NOMO-1 treated with DMSO at 0.1 percent for 48 hours (cell line): ENCODE measurements at regions not wholly inside any gene's neighbourhood (a gene's known extent, or its start where the extent isn't known, plus 50 kb on each side); places are given as distances from the start of the nearest gene placed in this dataset.

ENCODE experiments used
- DNase-seq: peaks from one replicate; lab custom pipeline; 2025; ENCODE audit not compliant: unreplicated experiment; lab: John Stamatoyannopoulos, UW

- DNase-seq: no peak
Observed at GRCh38 chr16:51405361-51405760, 254.3 kb upstream of the SALL1 start.

GRCh38 chr16:51404386-51404785, 253.3 kb upstream of the SALL1 start:
- DNase-seq: no peak

GRCh38 chr16:51402785-51403184, 251.7 kb upstream of the SALL1 start:
- no peak for DNase-seq

- DNase-seq: no peak
Observed at GRCh38 chr16:51402298-51402697, 251.2 kb upstream of the SALL1 start.

- no peak for DNase-seq
Observed at GRCh38 chr16:51401673-51402072, 250.6 kb upstream of the SALL1 start.

- no peak for DNase-seq
Observed at GRCh38 chr16:51399908-51400670, 249.0 kb upstream of the SALL1 start.

- no peak for DNase-seq
Observed at GRCh38 chr16:51394421-51394820, 243.4 kb upstream of the SALL1 start.

DNA sequence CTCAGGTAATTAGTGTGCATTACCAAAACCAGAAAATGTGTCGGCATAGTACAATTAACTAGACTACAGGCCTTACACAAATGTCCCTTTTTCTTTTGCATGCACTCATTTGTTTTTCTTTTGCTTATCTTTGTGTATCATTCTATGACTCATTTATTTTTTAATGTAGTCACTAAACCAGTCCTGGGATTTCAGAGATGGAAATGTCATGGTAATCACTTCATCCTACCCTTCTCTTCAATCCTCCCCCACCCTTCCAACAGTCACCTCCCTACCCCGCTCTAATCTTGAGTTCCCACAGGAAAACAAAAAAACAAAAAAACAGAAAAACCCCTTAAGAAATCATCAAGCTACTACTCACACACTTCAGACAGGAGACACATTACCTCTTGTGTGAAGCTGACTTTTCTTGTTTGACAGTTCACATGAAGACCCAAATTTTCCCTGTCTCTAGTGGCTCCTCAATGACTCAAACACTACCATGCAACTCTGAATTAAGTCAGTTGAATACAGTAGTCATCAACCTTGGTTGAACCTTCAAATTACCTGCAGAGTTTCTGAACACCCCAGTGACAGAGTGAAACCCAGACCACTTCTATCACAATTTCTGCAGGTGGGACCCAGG, 242.4 kb upstream of the SALL1 start:
- DNase-seq: no peak

DNA sequence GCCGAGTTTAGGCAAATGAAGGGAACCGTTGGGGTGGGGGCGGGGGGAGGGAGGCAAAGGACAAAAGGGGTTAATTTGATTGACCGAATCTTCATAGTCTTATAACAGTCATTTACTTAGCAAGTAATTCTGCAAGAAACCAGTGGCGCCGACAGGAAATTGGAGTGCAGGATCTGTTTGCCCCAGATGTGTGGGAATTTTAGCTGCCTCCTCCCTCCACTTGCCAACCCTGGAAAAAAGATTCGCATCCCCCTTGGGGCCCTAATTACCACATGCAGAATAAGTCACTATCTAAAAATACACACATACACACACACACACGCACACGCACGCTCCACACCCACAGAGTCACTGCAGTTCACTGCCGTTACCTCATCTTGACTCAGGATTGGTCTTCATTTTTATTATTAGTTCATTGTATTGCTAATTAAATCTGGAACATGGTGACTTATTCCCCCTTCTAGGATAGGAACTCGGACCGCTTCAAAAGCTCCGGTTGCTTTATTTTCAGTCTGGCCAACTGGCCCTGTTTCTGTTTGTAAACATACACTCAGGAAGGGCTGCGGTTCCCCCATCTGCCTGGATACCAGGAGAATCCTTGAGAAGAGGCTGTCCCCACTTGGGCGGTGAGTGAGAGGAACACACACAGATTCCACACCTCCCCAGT, 241.6 kb upstream of the SALL1 start:
- no peak for DNase-seq

- no peak for DNase-seq
Observed at GRCh38 chr16:51391798-51392511, 240.9 kb upstream of the SALL1 start.

DNA sequence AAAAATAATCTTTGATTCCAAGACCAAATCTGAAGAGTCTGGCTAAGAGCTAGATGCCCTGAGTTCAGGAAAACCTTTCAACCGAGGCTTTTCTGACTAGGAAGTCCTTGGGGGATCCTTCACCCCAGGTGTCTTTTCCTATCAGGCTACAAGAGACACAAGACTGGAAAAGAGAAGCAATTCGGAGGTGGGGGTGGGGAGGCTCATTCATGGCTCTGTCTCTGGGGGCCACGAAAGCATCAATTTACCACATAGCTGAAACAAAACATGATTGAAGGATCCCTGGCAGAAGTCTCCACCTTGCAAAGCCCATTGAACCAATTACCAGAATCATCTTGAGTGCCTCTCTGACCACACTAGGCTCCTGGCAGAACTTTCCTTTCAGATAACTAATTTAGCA, 239.8 kb upstream of the SALL1 start:
- no peak for DNase-seq

DNA sequence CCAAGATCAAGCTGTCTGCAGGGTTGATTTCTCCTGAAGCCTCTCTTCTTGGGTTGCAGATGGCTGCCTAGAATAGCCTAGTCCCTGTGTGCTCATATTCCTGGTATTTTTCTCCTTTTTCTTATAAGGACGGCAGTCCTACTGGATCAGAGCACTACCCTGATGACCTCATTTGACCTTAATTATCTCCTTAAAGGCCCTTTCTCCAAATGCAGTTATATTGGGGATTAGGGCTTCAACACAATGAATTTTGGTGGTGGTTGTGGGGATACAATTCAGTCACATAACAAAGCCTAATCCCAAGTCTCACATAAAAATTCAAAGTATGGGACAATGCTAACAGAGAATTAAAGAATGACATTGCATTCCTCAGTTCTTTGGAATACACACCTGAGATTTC, 238.8 kb upstream of the SALL1 start:
- no peak for DNase-seq

GRCh38 chr16:51388516-51388951, 237.5 kb upstream of the SALL1 start:
- no peak for DNase-seq

GRCh38 chr16:51383909-51384308, 232.8 kb upstream of the SALL1 start:
- DNase-seq: no peak

- no peak for DNase-seq
Observed at GRCh38 chr16:51382940-51383339, 231.9 kb upstream of the SALL1 start.

DNA sequence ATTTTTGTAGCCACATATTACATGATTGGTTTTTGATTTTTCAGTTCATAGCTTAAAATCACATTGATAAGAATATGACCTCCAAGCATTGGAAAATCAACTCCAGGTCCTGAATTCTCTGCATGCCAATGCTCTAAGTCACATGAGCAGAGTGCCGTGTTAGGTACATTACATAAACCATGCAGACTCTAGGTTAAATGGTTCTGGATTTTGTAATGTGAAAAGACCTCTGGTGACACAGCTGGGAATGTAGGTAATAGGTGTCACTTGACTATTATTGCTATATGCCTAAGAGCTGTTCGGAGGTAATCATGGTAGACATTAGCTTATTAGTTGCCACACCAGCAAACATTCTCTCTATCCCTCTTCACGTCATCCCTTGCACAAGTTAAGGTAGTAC, 231.1 kb upstream of the SALL1 start:
- DNase-seq: no peak

- no peak for DNase-seq
Observed at GRCh38 chr16:51376080-51376479, 225.0 kb upstream of the SALL1 start.

- DNase-seq: no peak
Observed at GRCh38 chr16:51374790-51375189, 223.7 kb upstream of the SALL1 start.

GRCh38 chr16:51374346-51374745, 223.3 kb upstream of the SALL1 start:
- DNase-seq: no peak

GRCh38 chr16:51365715-51366114, 214.6 kb upstream of the SALL1 start:
- no peak for DNase-seq

- DNase-seq: no peak
Observed at GRCh38 chr16:51359141-51359955, 208.3 kb upstream of the SALL1 start.
